Caco-2 (cell line): ENCODE measurements at regions not wholly inside any gene's neighbourhood (a gene's known extent, or its start where the extent isn't known, plus 50 kb on each side); places are given as distances from the start of the nearest gene placed in this dataset.

ENCODE experiments used
- BruUV-seq: library from RNA; stranded (reverse); fragments of 400-500 nt; replicated peaks from 2 replicates; lab custom pipeline; 2021; lab: Mats Ljungman, UMichigan
- CTCF ChIA-PET: fragments of 300-600 bp; sonication (Branson Sonifier 250); formaldehyde crosslinking; loops from one replicate; lab custom pipeline; 2022; ENCODE audit warnings: antibody characterized with exemption; lab: Charles Lee
- POLR2A ChIA-PET: fragments of 300-600 bp; sonication (Branson Sonifier 250); formaldehyde crosslinking; loops from one replicate; lab custom pipeline; 2022; ENCODE audit warnings: antibody characterized with exemption; lab: Charles Lee
- DNase-seq, 2 experiments: peaks; one replicate each; pipeline versions ENCODE4 v3.0.0 to v3.0.0-alpha.2; 2020 to 2022
- H3K27me3 ChIP-seq: replicated peaks from 2 replicates; pipeline ENCODE4 v1.6.0; 2011; ENCODE audit warnings: low read length; ENCODE audit not compliant: control insufficient read depth, insufficient read depth
- H3K36me3 ChIP-seq: 2 replicates; pipeline ENCODE4 v1.5.1; 2011; ENCODE audit warnings: low read length; ENCODE audit not compliant: control insufficient read depth, insufficient read depth
- H3K4me1 ChIP-seq: fragments of 250-450 bp; sonication (Bioruptor Pico); 2 replicates; pipeline ENCODE4 v1.5.1; 2020; ENCODE audit warnings: mild to moderate bottlenecking
- H3K4me3 ChIP-seq: 2 replicates; pipeline ENCODE4 v1.5.1; 2011; ENCODE audit warnings: low read depth, mild to moderate bottlenecking, control low read depth, low read length
- H3K9me3 ChIP-seq: fragments of 250-450 bp; sonication (Bioruptor Pico); 2 replicates; pipeline ENCODE4 v1.5.1; 2020; ENCODE audit warnings: mild to moderate bottlenecking, moderate library complexity
- H3K27ac Mint-ChIP-seq: one replicate; pipeline ENCODE4 v1.8.0; 2022; ENCODE audit warnings: mixed read lengths; ENCODE audit not compliant: unreplicated experiment
- H3K27me3 Mint-ChIP-seq: one replicate; pipeline ENCODE4 v1.8.0; 2022; ENCODE audit warnings: mixed read lengths; ENCODE audit not compliant: insufficient read depth, unreplicated experiment
- H3K36me3 Mint-ChIP-seq: one replicate; pipeline ENCODE4 v1.8.0; 2022; ENCODE audit warnings: mild to moderate bottlenecking, mixed read lengths; ENCODE audit not compliant: insufficient read depth, unreplicated experiment
- H3K4me1 Mint-ChIP-seq: one replicate; pipeline ENCODE4 v1.8.0; 2022; ENCODE audit warnings: low read depth, mixed read lengths; ENCODE audit not compliant: unreplicated experiment
- H3K4me3 Mint-ChIP-seq: one replicate; pipeline ENCODE4 v1.8.0; 2022; ENCODE audit warnings: mild to moderate bottlenecking, moderate library complexity, mixed read lengths; ENCODE audit not compliant: unreplicated experiment
- H3K9me3 Mint-ChIP-seq: one replicate; pipeline ENCODE4 v1.8.0; 2022; ENCODE audit warnings: mixed read lengths; ENCODE audit not compliant: unreplicated experiment
- intact Hi-C: fragments of 100-400 bp; cut with micrococcal nuclease; formaldehyde crosslinking; loops from one replicate; pipeline ENCODE4 v1.10.0; 2022; ENCODE audit not compliant: unreplicated experiment
- TF ChIP-seq, protein P1 (sequence below), 2 experiments: fragments of 200-600 bp in 1 of 2; IDR thresholded peaks; 1 replicate in 1 of 2; 2 replicates in 1 of 2; pipeline versions ENCODE4 v1.5.1 to v1.8.0; 2011 to 2022; ENCODE audit warnings: antibody characterized with exemption in 1 of 2, control low read depth in 1 of 2, inconsistent platforms in 1 of 2, low read depth in 1 of 2, low read length in 1 of 2, mild to moderate bottlenecking in 1 of 2, moderate library complexity in 1 of 2; ENCODE audit not compliant: insufficient read depth in 1 of 2, severe bottlenecking in 1 of 2, unreplicated experiment in 1 of 2

DNA sequence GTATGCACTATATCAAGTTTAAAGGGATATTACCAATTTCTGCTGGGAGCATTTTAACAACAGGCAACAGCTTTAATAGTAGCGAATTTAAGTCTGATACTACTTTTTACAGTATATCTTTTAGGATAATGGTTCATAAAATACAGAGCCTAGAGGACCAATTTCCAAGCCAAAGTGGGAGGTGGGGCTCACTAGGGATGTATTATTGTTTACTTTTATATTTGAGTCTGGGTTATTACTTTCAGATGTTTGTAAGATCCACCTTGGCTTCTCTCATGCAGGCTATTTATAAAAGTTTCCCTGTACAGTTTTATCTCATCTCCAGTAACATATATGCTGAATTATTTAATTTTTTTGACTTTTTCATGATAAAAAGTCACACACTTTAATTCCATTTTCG lies 242.0 kb downstream of the CMPK2 start:
- no TSS peak for BruUV-seq
- no peaks in the 10 kb centered on the region for H3K36me3 Mint-ChIP-seq
- Histone ChIP-seq H3K36me3 (no peaks in the 10 kb centered on the region), H3K4me3 (no peak overlapping the region), H3K27me3 (no peaks in the 10 kb centered on the region), H3K4me1 (no peaks in the 10 kb centered on the region), H3K9me3 (no peaks in the 10 kb centered on the region)
- H3K27me3 Mint-ChIP-seq, result peaks cover 5% of the 10 kb centered on the region
- POLR2A ChIA-PET, result no interaction called here
- H3K4me1 Mint-ChIP-seq, result no peaks in the 10 kb centered on the region
- no peaks in the 10 kb centered on the region for H3K9me3 Mint-ChIP-seq
- H3K4me3 Mint-ChIP-seq, result no peak overlapping the region
- no peak overlapping the region for H3K27ac Mint-ChIP-seq
- no peak for DNase-seq
- TF ChIP-seq, protein P1, sequence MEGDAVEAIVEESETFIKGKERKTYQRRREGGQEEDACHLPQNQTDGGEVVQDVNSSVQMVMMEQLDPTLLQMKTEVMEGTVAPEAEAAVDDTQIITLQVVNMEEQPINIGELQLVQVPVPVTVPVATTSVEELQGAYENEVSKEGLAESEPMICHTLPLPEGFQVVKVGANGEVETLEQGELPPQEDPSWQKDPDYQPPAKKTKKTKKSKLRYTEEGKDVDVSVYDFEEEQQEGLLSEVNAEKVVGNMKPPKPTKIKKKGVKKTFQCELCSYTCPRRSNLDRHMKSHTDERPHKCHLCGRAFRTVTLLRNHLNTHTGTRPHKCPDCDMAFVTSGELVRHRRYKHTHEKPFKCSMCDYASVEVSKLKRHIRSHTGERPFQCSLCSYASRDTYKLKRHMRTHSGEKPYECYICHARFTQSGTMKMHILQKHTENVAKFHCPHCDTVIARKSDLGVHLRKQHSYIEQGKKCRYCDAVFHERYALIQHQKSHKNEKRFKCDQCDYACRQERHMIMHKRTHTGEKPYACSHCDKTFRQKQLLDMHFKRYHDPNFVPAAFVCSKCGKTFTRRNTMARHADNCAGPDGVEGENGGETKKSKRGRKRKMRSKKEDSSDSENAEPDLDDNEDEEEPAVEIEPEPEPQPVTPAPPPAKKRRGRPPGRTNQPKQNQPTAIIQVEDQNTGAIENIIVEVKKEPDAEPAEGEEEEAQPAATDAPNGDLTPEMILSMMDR (IDR thresholded peaks at IDR 0.05; ENCODE audit: insufficient read depth in 1 of 2, low read depth in 1 of 2, low read length in 1 of 2, severe bottlenecking in 1 of 2, unreplicated experiment in 1 of 2), result no peak
- CTCF ChIA-PET, result no interaction called here
- intact Hi-C loops, result no loop called here

DNA sequence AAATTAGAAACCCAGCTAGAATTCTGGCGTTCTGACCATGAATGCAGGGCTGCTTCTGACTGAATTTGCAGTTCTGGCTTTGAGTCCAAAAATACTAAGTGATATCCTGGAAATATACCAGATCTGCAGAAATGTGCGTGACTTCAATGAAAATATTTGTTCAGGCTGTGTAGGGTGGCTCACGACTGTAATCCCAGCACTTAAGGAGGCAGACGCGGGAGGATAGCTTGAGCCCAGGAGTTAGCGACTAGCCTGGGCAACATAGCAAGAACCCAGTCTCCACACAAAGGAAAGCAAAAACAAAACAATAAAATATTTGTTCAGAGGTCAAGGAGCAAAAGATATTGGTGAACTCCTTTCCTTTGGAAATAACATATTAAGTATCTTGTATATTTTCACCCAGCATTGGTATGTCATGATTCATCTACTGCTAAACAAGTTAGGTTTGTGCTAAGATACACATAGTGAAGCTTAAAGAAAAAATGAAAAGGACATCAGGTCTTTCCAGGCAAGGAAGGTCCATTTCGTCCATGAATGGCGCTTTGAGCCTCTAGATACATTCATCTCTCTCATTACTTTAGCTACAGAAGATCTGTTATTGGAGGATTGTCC lies 239.2 kb downstream of the CMPK2 start:
- no peaks in the 10 kb centered on the region for H3K9me3 ChIP-seq
- no peak for DNase-seq
- no peak overlapping the region for H3K4me3 Mint-ChIP-seq
- H3K36me3 Mint-ChIP-seq, result no peaks in the 10 kb centered on the region
- H3K4me3 ChIP-seq, result no peak overlapping the region
- TF ChIP-seq, protein P1 (IDR thresholded peaks at IDR 0.05; ENCODE audit: insufficient read depth in 1 of 2, low read depth in 1 of 2, low read length in 1 of 2, severe bottlenecking in 1 of 2, unreplicated experiment in 1 of 2), result no peak
- no peaks in the 10 kb centered on the region for H3K36me3 ChIP-seq
- ChIA-PET CTCF (no interaction called here), POLR2A (no interaction called here)
- H3K4me1 ChIP-seq, result no peaks in the 10 kb centered on the region
- intact Hi-C loops, result no loop called here
- no peaks in the 10 kb centered on the region for H3K4me1 Mint-ChIP-seq
- H3K9me3 Mint-ChIP-seq, result no peaks in the 10 kb centered on the region
- no peak overlapping the region for H3K27ac Mint-ChIP-seq
- BruUV-seq, result no TSS peak
- H3K27me3 ChIP-seq, result no peaks in the 10 kb centered on the region
- peaks cover 7% of the 10 kb centered on the region for H3K27me3 Mint-ChIP-seq

DNA sequence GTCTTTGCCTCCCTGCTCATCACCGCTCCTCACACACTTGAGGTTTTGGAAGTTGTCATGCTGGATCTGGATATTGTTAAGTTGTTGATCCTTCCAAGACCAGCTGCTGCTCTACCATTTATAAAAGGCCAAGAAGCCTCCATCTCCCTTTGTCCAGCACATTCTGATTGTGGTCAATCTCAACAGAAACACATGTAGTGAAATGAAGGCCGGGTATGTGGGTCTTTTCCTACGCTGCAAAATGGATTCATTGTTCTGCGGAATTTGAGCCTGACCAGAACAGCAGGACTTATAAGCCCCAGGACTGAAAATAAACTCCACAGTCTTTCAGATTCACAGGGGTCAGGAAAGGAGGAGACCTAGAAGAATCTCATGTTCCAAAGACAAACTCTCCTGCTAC lies 238.4 kb downstream of the CMPK2 start:
- Mint-ChIP-seq H3K36me3 (no peaks in the 10 kb centered on the region), H3K9me3 (no peaks in the 10 kb centered on the region), H3K4me3 (no peak overlapping the region), H3K27me3 (peaks cover 7% of the 10 kb centered on the region), H3K4me1 (no peaks in the 10 kb centered on the region), H3K27ac (no peak overlapping the region)
- TF ChIP-seq, protein P1 (IDR thresholded peaks at IDR 0.05; ENCODE audit: insufficient read depth in 1 of 2, low read depth in 1 of 2, low read length in 1 of 2, severe bottlenecking in 1 of 2, unreplicated experiment in 1 of 2), result no peak
- ChIA-PET CTCF (no interaction called here), POLR2A (no interaction called here)
- Histone ChIP-seq H3K27me3 (no peaks in the 10 kb centered on the region), H3K9me3 (no peaks in the 10 kb centered on the region), H3K36me3 (no peaks in the 10 kb centered on the region), H3K4me1 (no peaks in the 10 kb centered on the region), H3K4me3 (no peak overlapping the region)
- intact Hi-C loops, result no loop called here
- DNase-seq, result no peak
- no TSS peak for BruUV-seq
